ENCODE measurements at regions not wholly inside any gene's neighbourhood (a gene's known extent, or its start where the extent isn't known, plus 50 kb on each side); places are given as distances from the start of the nearest gene placed in this dataset.
"Not testable (repeated sequence)": the region's sequence is repeated elsewhere in the genome, so short reads cannot be mapped to it uniquely, and the experiment has no call there.

DNA sequence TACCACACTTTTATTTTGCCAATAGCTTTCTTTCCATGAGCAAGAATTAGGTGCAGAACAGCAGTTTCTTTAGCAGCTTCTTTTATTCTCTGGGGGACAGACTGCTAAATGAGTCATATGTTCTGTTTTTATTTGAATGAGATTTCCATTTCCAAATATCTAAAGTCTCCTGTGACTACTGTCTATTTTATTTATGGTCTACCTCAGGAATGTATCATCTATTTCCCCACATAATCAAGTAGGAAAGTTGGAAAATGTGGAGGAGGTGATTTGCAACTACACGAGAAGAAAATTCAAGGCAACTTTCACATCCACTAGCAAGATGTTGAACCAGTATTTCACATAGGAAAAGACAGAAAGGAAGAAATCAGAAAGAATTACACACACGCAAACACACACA is 139.9 kb upstream of the MEX3C start:
- no peak for DNase-seq

DNA sequence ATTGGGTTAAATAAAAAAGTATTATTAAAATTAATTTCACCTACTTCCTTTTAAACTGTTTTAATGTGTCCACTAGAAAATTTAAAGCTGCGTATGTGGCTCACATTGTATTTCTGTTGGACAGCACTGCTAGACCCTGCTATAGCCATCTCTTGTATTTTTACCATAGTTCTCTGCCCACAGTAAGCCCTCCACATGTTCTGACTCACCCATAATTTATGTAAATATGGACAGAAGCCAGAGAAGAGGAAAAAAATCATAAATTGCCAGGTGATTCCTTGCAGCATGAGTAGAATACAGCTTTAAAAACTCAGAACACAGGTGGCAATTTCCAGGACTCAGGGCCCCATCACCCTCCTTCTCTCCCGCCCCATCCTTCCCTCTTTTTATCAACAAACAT is 142.4 kb upstream of the MEX3C start:
- DNase-seq = no peak

DNA sequence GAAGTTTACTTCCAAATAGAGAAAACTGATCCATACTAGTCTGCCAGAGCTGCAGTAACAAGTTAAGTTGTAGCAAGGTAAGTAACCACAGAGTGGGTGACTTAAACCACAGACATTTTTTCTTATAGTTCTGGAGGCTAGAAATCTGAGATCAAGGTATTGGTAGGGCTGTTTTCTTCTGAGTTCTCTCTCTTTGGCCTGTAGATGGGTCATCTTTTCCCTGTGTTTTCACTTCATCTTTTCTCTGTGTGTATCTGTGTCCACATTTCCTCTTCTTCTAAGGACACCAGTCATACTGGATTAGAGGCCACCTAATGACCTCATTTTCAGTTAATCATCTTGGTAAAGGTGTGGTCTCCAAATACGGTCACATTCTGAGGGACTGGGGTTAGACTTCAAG is 142.9 kb upstream of the MEX3C start:
- no peak for DNase-seq

DNA sequence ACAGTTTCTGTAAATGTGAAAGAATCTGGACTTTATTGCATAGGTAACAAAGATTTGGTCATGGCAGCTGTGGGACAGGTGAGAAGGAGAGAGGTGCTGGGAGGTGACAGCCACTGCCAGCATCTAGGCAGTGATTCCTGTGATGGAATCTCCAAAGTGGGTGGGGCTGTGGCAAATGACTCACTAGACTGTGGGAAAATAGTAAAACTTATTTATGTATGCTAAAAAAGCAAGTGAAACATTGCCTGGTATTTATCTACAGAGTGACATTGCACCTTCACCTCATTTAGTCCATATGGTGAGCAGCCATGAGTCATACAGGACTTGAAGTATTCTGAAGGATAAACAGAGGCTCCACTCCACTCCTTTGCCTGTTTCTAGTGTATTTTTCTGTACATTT is 145.3 kb upstream of the MEX3C start:
- DNase-seq = no peak

DNA sequence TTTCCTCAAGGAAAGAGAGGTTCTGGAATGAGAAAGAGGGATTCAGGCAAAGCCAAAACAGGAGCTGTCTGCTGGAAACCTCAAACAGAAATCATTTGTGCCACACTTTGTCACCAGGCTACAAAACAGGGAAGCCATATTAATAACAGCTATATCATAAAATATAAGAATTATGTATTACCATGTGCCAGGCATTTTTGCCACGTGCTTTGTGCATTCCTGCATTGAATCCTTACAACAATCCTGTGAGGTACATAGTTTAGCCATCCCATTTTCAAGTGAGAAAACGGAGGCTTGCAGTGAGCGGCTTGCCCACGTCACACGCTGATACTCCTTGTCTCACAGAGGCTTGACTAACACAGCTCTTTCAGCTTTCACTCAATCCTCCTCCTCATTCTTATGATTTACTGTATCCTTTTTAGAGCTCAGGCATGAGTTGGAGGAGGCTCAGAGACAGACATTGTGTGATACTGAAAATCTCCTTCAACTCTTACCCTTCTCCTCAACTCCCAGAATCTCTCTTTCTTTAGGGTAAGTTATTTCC is 148.4 kb upstream of the MEX3C start:
- no peak for DNase-seq

DNA sequence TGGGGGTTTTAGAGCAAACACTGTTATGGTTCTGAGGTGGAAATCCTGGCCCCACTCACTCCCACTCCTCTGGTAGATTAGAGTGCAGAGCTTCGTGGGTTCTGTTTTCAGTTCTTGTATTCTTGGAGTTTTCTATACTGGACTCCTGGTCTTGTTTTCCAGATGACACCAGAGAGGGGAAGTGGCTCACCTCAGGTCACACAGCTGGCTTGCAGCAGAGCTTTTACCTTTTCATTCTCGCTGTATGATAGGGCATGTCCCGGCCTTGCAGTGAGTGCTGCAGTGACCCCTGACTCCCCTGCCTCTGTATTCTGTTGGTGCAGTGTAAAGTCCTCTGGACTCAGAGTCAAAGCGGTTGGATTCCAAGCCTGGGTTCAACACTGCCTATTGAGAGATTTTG is 148.9 kb upstream of the MEX3C start:
- no peak for DNase-seq

DNA sequence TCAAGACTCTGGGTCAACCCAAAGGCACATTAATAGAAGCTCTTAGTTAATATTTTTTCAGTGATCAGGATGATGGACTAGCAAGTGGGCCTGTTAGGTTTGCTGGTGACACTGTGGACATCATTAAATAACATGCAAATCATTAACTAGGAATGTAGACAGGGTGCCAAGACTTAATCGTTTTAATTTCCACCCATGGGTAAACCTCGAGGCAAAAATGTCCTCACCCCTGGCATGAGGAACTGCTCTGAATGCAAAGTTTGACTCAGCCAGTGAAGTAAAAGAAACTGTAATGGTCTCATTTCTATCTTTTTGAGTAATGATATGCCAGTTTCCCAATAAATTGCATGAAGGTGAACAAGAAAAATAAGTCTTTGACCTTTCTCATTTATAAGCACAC is 152.6 kb upstream of the MEX3C start:
- no peak for DNase-seq

DNA sequence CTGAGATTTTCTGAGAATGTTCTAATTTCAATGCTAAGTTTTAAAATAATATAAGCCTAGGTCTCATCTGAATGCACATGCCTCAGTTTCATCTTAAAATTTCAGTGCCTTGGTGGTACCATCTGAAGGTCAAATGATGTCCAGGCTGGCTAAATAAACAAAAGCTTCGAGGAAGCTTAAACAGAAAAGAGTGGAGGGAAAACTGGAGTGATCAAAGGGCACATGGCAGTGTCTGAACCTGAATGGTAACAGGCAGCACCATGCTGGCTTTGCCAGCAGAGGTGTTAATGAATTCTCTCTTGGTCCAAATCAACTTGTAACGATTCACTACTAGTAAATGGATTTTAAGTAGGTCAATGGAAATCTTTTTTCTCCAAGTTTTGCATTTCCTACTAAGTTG is 158.4 kb upstream of the MEX3C start:
- DNase-seq = no peak

DNA sequence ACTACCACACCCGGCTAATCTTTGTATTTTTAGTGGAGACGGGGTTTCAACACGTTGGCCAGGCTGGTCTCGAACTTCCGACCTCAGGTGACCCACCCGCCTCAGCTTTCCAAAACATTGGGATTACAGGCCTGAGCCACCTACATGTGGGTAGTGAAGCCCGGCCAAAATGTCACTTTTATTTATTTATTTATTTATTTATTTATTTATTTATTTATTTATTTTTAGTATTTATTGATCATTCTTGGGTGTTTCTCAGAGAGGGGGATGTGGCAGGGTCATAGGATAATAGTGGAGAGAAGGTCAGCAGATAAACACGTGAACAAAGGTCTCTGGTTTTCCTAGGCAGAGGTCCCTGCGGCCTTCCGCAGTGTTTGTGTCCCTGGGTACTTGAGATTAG is 162.8 kb upstream of the MEX3C start:
- DNase-seq = not testable (repeated sequence)

DNA sequence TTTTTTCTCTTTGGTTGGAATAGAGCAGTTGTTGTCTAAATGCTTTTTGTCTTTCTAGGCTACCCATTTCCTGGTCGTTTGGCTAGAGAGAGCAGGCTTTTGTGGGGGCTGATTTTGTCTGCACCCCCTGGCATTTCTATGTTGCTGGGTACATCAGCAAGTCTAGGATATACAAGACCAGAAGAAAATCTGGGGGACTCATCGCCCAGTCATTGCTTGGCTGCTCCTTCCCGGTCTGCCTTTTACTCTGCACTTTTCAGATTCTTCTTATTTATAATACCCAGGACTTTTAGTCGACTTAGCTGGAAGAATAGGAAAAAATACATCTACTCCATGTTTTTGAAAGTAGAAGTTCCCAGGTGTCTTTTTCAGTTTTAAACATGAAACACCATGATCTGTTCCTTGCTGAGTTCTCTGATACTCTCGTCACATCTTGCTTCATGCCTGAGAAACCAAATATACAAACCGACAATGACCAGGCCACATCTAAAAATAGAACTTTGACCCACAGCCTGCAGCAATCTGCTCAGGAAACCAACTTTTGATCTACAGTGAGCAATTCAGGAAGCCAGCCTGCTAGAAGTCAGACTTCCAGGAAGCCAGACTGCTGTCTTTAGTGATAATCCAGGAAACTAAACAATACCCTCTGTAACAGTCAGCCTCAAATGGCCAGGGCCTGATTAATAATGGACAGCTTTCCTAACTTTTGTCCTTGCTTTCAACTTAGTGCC is 163.8 kb upstream of the MEX3C start:
- no peak for DNase-seq

DNA sequence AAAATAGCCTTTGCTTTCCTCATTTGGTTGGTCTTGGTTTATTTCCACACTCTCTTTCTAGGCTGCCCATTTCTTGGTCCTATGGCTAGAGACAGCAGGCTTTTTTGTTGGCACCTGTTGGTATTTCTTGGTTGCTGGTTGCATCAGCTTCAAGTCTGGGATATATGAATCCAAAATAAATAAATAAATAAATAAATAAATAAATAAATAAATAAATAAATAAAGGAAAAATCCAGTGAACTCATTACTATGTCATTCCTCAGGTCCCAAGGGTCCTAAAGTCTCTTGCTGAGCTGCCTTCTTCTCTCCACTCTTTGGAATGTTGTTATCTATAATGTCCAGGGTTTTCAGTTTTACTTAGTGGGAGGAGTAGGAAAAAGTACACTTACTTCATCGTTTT is 165.9 kb upstream of the MEX3C start:
- no peak for DNase-seq

DNA sequence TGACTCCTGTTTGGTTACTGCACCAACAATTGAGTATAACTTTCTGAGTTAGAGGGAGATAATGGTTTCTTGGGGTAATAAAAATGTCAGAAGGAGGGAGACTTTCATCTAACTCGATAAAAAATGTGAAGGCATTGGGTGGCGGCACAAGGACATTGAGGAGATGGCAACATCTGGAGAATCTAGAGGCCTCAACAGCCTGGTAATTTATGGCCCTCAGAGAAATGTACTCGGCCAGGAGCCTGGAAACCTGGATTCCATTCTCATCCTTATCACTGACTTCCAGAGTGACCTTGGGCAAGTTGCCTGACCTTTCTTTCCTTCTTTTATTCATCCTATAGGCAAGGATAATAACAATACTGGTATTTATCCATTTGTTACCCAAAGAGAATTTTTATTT is 173.5 kb upstream of the MEX3C start:
- no peak for DNase-seq

DNA sequence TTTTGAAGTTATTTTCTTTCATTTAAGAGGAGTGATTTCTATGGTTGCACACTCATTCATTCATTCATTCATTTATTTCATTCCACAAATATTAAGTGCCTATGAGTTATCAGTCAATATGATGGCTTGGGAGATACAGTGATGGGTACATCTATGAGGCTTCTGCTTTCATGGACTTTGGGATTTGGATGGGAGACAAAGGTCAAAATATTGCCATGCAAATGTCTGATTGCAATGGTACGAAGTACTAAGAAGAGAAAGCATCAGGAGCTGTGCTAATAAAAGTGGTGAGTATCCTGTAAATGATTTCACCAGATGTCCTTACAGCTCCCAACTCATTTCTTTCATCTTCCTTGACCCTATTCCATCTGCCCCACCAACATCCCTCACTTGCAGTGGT is 174.4 kb upstream of the MEX3C start:
- DNase-seq = no peak

DNA sequence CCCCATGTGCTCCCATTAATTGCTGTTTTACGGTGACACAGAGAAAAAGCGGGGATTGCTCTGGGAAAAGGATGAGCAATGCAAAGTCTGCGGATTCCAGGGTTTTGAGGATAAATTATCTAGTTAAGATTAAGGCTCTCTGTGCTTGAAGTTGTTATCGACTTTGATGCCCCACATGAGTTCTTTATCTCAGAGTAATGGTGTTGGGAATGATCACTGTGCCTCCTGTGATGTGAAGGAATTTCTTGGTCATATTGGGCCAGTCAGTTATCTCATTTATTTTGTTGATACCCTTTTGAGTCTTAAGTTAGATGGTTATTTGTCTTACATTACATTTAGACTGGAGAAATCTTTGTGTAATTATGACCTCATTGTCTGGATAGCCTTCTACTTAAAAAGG is 184.6 kb upstream of the MEX3C start:
- DNase-seq = no peak

DNA sequence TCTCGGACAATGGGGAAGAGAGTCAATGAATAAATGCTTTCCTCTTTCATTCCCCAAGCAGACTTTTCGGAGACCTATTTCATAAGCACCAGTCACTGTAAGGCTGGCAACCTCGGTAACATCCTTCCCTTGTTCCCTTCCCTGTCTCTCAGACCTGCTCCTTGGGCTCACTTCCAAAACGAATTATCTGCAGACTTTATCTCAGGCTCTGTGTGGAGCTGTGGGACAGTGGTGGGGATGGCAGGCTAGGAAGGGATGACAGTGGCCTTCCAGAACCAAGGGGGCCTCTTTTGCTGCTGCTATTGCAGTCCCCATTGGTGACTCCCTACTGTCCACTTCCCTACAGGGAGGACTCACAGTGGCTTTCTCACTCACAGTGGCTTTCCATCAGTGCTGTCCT is 185.6 kb upstream of the MEX3C start:
- DNase-seq = no peak

DNA sequence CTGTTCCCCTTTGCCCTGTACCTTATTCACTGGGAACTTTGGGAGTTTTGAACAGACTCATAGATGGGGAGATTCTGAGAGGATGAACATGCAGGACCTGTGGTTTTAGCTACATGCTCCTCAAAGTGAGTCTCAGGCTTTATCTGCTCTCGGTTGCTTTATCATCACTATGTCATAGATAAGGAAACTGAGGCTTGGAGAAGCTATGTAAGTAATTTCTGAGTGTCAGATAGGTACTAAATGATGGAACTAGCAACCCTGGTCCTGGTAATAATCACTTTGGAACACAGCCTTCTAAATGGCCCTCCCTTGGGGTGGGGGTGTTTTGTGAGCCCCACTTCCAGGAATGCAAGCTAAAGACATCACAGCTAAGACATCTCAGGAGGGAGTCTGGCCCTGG is 186.2 kb upstream of the MEX3C start:
- DNase-seq = no peak

DNA sequence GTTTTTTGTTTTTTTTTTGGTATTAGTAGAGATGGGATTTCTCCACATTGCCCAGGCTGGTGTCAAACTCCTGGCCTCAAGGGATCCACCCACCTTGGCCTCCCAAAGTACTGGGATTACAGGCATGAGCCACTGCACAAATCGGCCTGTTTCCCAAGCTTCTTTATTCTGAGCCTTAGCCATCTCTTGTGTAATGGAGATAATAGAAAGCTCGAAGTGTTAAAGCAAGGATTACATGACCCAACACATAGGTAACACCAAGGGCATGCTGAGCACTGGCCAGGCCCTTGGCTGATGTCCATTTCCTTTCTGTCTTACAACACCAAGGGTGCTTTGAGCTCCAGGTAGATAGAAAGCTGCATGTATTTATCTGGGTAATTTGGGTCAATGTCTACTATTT is 187.8 kb upstream of the MEX3C start:
- no peak for DNase-seq

DNA sequence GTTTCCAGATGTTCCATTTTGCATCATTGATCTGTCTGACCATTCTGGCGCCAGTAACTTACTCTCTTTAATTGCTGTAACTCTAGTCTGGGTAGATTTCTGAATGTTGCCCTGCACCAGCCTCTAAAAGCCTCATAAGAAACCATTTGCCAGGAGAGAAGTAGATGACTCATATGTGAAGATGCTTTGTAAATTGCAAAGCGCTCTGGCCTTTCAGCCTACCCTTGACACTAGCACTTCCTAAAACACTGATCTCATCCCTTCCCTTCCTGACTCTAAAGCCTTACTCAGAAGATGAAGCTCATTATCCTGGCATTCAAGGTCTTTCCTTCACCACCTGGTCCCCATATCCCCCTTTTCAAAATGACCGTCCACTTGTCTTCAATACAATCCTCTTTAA is 193.2 kb upstream of the MEX3C start:
- DNase-seq = no peak

DNA sequence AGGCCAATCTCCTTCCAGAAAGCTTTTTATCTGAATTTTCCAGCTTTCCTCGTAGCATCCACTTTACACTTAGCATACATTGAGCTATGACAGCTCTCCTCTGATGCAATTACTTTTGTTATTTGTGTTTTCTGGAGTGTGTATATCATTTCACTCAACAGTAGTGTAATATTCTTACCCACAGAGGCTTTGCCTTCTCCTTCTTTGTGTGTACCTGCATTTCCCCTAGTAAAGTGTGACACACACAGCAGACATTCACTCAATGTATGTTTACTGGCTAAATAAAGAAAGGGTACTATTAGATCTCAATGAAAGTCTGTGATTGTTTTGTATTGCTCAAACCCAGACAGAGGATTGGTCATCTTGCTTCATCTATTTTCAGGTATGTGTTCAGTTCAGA is 193.7 kb upstream of the MEX3C start:
- no peak for DNase-seq

DNA sequence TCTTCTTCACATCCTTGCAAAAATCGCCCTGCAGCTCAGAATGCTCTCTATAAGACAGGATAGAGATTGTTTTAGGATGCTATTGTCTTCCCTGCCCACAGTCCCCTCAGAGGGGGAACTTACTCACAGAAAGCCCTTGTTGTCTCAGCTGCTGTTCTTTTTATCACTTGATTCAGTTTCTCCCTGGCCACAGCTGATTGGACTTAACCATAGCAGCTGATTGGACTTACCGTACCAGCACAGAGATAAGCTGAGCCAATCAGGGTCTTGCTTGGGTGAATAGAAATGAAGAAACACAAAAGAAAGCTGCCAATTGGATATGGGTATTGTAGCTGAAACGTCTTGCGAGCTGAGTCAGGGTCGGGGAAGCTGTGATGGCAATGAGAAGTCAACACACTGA is 194.2 kb upstream of the MEX3C start:
- no peak for DNase-seq

DNA sequence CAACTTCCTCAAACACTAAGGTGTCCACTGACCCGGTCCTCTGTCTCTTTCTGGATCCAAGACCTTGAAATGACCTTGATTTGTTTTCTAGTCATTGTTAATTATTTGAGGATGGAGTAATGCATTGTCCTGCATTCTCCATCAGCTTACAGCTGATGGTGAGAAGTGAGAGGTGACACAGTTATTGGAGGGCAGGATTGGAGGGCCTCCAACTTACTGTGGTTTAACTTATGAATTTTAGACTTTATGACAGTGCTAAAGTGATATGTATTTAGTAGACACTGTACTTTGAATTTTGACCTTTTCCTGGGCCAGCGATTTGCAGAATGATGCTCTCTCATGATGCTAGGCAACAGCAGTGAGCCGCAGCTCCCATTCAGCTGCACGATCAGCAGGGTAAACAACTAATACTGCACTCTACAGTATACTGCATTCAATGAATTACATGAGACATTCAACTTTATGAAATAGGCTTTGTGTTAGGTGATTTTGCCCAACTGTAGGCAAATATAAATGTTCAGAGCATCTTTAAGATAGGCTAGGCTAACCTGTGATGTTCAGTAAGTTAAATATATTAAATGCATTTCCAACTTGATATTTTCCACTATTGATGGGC is 200.0 kb upstream of the MEX3C start:
- DNase-seq = no peak

DNA sequence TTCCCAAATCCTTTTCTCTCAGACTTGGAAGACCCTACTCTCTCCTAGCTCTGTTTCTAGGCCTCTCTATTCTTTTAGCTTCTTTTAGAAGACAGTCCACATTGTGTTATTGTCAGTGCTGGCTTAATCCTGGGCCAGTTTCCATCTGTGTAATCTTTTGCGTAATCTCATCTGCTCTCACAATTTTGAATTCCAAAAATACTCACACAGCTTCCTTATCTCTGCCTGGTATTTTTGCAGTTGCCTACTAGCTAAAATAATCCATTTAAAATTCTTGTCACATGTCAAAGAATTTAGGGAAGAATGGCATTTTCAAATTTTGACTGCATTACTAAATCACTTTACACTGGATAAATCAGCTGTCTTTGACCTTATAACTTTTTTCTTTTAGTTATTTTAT is 200.6 kb upstream of the MEX3C start:
- no peak for DNase-seq

DNA sequence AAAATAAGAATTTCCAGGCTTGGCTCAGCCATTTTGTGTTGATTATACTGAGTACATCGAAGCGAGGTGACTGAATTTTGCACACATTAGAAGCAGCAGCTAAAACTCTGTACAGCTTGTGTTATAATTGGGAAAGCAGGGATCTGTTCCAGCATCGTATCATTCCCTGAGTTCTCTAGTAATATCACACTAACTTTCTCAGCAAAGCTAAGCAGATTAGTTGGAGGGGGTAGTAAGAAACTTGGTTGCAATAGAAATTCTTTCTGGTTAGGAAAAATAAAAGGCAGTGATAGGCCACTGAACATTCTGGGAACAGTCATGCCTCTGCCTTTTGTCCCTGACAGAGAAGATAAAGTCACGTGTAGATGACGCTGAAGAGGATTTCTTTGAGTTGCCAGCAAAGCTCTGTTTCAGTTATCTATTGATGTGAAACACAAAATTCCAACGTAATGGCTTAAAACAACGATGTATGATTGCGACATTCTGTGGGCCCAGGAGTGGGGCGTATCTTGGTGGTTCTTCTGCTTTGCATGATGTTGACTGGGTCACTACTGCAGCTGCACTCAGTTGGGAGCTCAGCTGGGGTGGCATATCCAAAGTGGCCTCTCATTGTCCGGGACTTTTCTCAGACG is 202.1 kb upstream of the MEX3C start:
- no peak for DNase-seq

DNA sequence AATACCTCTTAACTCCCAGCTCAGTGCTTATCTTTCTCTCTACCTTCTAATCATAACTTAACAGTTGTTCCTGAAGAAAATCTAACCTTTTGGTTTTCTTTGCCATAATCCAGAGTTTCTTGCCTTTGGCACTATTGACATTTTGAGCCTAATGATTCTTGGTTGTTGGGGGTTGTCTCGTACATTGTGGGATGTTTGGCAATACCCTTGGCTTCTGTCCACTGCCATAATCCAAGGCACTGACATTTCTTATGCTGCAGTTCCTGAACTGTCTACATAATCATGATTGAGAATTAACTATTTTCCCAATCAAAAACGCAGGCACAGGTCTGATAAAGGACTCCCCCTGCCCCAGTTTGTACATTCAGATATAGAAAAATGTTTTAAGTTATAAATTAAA is 203.2 kb upstream of the MEX3C start:
- DNase-seq = no peak

DNA sequence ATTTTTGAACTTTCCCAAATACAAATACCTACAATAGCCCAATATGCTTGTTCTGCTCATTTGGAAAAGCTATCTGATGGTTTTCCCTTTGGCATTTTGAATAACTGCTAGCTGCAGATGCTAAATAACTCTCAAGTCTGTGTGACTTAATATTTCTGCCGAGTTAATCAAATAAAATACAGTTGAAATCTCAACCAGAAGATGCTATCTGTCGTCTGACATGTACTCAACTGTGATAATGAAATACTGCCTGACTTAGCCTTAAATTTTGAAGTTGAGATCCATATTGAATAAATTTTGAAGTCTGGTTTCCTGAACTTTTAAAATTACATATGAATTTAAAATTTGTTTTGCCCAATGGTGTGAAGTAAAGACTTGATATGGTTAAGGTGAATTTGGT is 204.4 kb upstream of the MEX3C start:
- no peak for DNase-seq

All from activated CD4-positive, alpha-beta T cell treated with anti-CD3 and anti-CD28 coated beads for 4 hours (primary cell).